Neuronal stem cell (in vitro differentiated cells): ENCODE measurements at regions not wholly inside any gene's neighbourhood (a gene's known extent, or its start where the extent isn't known, plus 50 kb on each side); places are given as distances from the start of the nearest gene placed in this dataset.

ENCODE experiments used
- DNase-seq: peaks from one replicate; pipeline ENCODE4 v3.0.0-alpha.2; 2013; ENCODE audit warnings: low spot score
- H2AFZ ChIP-seq: one replicate; pipeline ENCODE4 v1.6.1; 2013; ENCODE audit warnings: mild to moderate bottlenecking, low read length, inconsistent platforms
- H2AK5ac ChIP-seq: 2 replicates; pipeline ENCODE4 v1.6.1; 2013; ENCODE audit warnings: low read depth, mild to moderate bottlenecking, inconsistent platforms, low read length, moderate library complexity, mixed read lengths
- H2BK120ac ChIP-seq: 2 replicates; pipeline ENCODE4 v1.6.1; 2013; ENCODE audit warnings: low read depth, mild to moderate bottlenecking, inconsistent platforms, low read length, moderate library complexity, mixed read lengths
- H2BK12ac ChIP-seq: one replicate; pipeline ENCODE4 v1.6.1; 2013; ENCODE audit warnings: low read length, inconsistent platforms
- H2BK15ac ChIP-seq: 2 replicates; pipeline ENCODE4 v1.6.1; 2013; ENCODE audit warnings: mild to moderate bottlenecking, low read length, inconsistent platforms, mixed read lengths
- H2BK5ac ChIP-seq: one replicate; pipeline ENCODE4 v1.6.1; 2013; ENCODE audit warnings: inconsistent platforms, mild to moderate bottlenecking, low read length, moderate library complexity
- H3K14ac ChIP-seq: one replicate; pipeline ENCODE4 v1.6.1; 2013; ENCODE audit warnings: low read length, inconsistent platforms
- H3K18ac ChIP-seq: 2 replicates; pipeline ENCODE4 v1.6.1; 2013; ENCODE audit warnings: low read length, inconsistent platforms
- H3K23ac ChIP-seq: 2 replicates; pipeline ENCODE4 v1.6.1; 2013; ENCODE audit warnings: low read depth, mild to moderate bottlenecking, mixed read lengths, low read length, inconsistent platforms; ENCODE audit not compliant: poor library complexity
- H3K27ac ChIP-seq: replicated peaks from 3 replicates; pipeline ENCODE4 v1.5.1; 2013; ENCODE audit warnings: low read length, inconsistent platforms
- H3K27me3 ChIP-seq, 3 experiments: 2 replicates each; pipeline ENCODE4 v1.6.1; 2013; ENCODE audit warnings: low read length in 3 of 3, mild to moderate bottlenecking in 2 of 3, inconsistent platforms in 1 of 3, low read depth in 1 of 3, mixed read lengths in 1 of 3, moderate library complexity in 1 of 3; ENCODE audit not compliant: control insufficient read depth in 3 of 3, insufficient read depth in 3 of 3
- H3K36me3 ChIP-seq, 2 donors: replicated peaks in 1 of 2; 2 replicates each; pipeline ENCODE4 v1.6.1; 2013; ENCODE audit warnings: low read length in 2 of 2; ENCODE audit not compliant: control insufficient read depth in 2 of 2, insufficient read depth in 2 of 2
- H3K4ac ChIP-seq: 2 replicates; pipeline ENCODE4 v1.6.1; 2013; ENCODE audit warnings: inconsistent platforms, mild to moderate bottlenecking, low read length, moderate library complexity
- H3K4me1 ChIP-seq, 2 donors: 1 replicate in 1 of 2; 2 replicates in 1 of 2; pipeline ENCODE4 v1.6.1; 2013; ENCODE audit warnings: low read length in 2 of 2, low read depth in 1 of 2; ENCODE audit not compliant: control insufficient read depth in 2 of 2, insufficient read depth in 1 of 2
- H3K4me2 ChIP-seq: one replicate; pipeline ENCODE4 v1.6.1; 2013; ENCODE audit warnings: mild to moderate bottlenecking, low read length, inconsistent platforms; ENCODE audit not compliant: insufficient read depth, poor library complexity, severe bottlenecking
- H3K4me3 ChIP-seq, 2 donors: 2 replicates each; pipeline ENCODE4 v1.5.1; 2013; ENCODE audit warnings: low read length in 2 of 2, mild to moderate bottlenecking in 2 of 2, inconsistent platforms in 1 of 2, moderate library complexity in 1 of 2
- H3K79me1 ChIP-seq: one replicate; pipeline ENCODE4 v1.6.1; 2013; ENCODE audit warnings: low read depth, mild to moderate bottlenecking, inconsistent platforms, low read length, moderate library complexity
- H3K9ac ChIP-seq: one replicate; pipeline ENCODE4 v1.6.1; 2013; ENCODE audit warnings: mild to moderate bottlenecking, low read depth, low read length, inconsistent platforms; ENCODE audit not compliant: poor library complexity
- H3K9me3 ChIP-seq, 2 donors: replicated peaks in 1 of 2; 2 replicates each; pipeline versions ENCODE3 to v1.6.1; 2013; ENCODE audit warnings: low read length in 2 of 2, mild to moderate bottlenecking in 2 of 2, inconsistent platforms in 1 of 2, low read depth in 1 of 2, mixed read lengths in 1 of 2, moderate library complexity in 1 of 2; ENCODE audit not compliant: control insufficient read depth in 2 of 2, insufficient read depth in 1 of 2
- H4K8ac ChIP-seq: one replicate; pipeline ENCODE4 v1.6.1; 2013; ENCODE audit warnings: low read depth, mild to moderate bottlenecking, inconsistent platforms, low read length, moderate library complexity
- H4K91ac ChIP-seq: one replicate; pipeline ENCODE4 v1.6.1; 2013; ENCODE audit warnings: low read length, low read depth, mild to moderate bottlenecking, inconsistent platforms; ENCODE audit not compliant: poor library complexity
- WGBS, 2 donors: extraction: QIAGEN DNeasy Blood & Tissue Kit; methylation state at CpG; one replicate each; pipeline ENCODE4 v1.1.7; 2013; ENCODE audit warnings: missing lambda C conversion rate in 2 of 2, mixed read lengths in 1 of 2; ENCODE audit not compliant: insufficient read length in 2 of 2, insufficient replicate concordance in 1 of 2; ENCODE audit errors: extremely low coverage in 2 of 2; 5-methylcytosine and 5-hydroxymethylcytosine counted together

GRCh38 chr13:91216928-91217700 lies 130.4 kb upstream of the MIR17HG start:
- peak; percentile 91 for DNase-seq
- WGBS, 2 donors: no CpG with 5 or more reads among the region's 12 CpGs

GRCh38 chr13:91219201-91219600 lies 128.3 kb upstream of the MIR17HG start:
- Histone ChIP-seq H3K14ac (no peak overlapping the region), H3K27ac (no peak overlapping the region), H3K79me1 (no peaks in the 10 kb centered on the region), H4K8ac (no peak overlapping the region), H3K23ac (no peak overlapping the region), H3K4ac (no peak overlapping the region), H2BK12ac (no peak overlapping the region), H3K4me1 (peaks cover 2 to 19% of the 10 kb centered on the region in 2 donors), H2BK120ac (no peak overlapping the region), H2AFZ (no peak overlapping the region), H2BK5ac (no peak overlapping the region), H3K36me3 (no peaks in the 10 kb centered on the region), H3K27me3 (no peaks in the 10 kb centered on the region), H2BK15ac (no peak overlapping the region), H3K9me3 (peaks cover 0 to 10% of the 10 kb centered on the region in 2 donors), H2AK5ac (no peak overlapping the region), H3K4me2 (no peak overlapping the region), H4K91ac (no peak overlapping the region), H3K4me3 (no peak overlapping the region), H3K9ac (no peak overlapping the region), H3K18ac (no peak overlapping the region)
- no CpG with 5 or more reads among the region's 1 CpG for WGBS, 2 donors
- no peak for DNase-seq

More at GRCh38 chr13:91216928-91217700, 130.4 kb upstream of the MIR17HG start:
- Histone ChIP-seq H3K4me3 (peak overlapping the region in 1 of 2 donors; percentile 6), H4K8ac (no peak overlapping the region), H3K18ac (no peak overlapping the region), H3K27me3 (no peaks in the 10 kb centered on the region), H2BK15ac (no peak overlapping the region), H2BK5ac (no peak overlapping the region), H3K23ac (no peak overlapping the region), H3K36me3 (peaks cover 0 to 2% of the 10 kb centered on the region in 2 donors), H2BK12ac (no peak overlapping the region), H2AFZ (peak overlapping the region; percentile 24), H3K4ac (no peak overlapping the region), H3K4me2 (peak overlapping the region; percentile 11), H2AK5ac (no peak overlapping the region), H4K91ac (no peak overlapping the region), H3K9me3 (peaks cover 0 to 6% of the 10 kb centered on the region in 2 donors), H3K27ac (peak overlapping the region; percentile 74), H3K4me1 (peaks cover 2 to 19% of the 10 kb centered on the region in 2 donors), H3K79me1 (no peaks in the 10 kb centered on the region), H2BK120ac (no peak overlapping the region), H3K14ac (no peak overlapping the region), H3K9ac (no peak overlapping the region)

- Histone ChIP-seq H3K9me3 (peaks cover 0 to 9% of the 10 kb centered on the region in 2 donors), H2BK5ac (no peak overlapping the region), H3K4me2 (no peak overlapping the region), H3K23ac (no peak overlapping the region), H3K18ac (no peak overlapping the region), H3K14ac (no peak overlapping the region), H4K8ac (no peak overlapping the region), H3K4me1 (peaks cover 2 to 19% of the 10 kb centered on the region in 2 donors), H3K79me1 (no peaks in the 10 kb centered on the region), H2AFZ (no peak overlapping the region), H4K91ac (no peak overlapping the region), H3K27me3 (no peaks in the 10 kb centered on the region), H3K27ac (no peak overlapping the region), H3K36me3 (no peaks in the 10 kb centered on the region), H2BK12ac (no peak overlapping the region), H3K4me3 (no peak overlapping the region), H2BK15ac (no peak overlapping the region), H3K9ac (no peak overlapping the region), H2AK5ac (no peak overlapping the region), H3K4ac (no peak overlapping the region), H2BK120ac (no peak overlapping the region)
- DNase-seq: no peak
- WGBS, 2 donors: no CpG with 5 or more reads among the region's 1 CpG
Measured at GRCh38 chr13:91220872-91221271, 126.6 kb upstream of the MIR17HG start.

- no CpG with 5 or more reads among the region's 1 CpG for WGBS, 2 donors
- Histone ChIP-seq H3K4ac (no peak overlapping the region), H2AFZ (no peak overlapping the region), H3K23ac (no peak overlapping the region), H3K4me2 (no peak overlapping the region), H3K18ac (no peak overlapping the region), H3K27me3 (no peaks in the 10 kb centered on the region), H2BK120ac (no peak overlapping the region), H3K36me3 (no peaks in the 10 kb centered on the region), H2AK5ac (no peak overlapping the region), H3K27ac (no peak overlapping the region), H3K9me3 (peaks cover 0 to 6% of the 10 kb centered on the region in 2 donors), H3K14ac (no peak overlapping the region), H2BK5ac (no peak overlapping the region), H3K9ac (no peak overlapping the region), H2BK15ac (no peak overlapping the region), H4K8ac (no peak overlapping the region), H3K4me1 (peaks cover 0 to 6% of the 10 kb centered on the region in 2 donors), H3K79me1 (no peaks in the 10 kb centered on the region), H2BK12ac (no peak overlapping the region), H3K4me3 (no peak overlapping the region), H4K91ac (no peak overlapping the region)
- DNase-seq: no peak
Measured at GRCh38 chr13:91228108-91228507, 119.4 kb upstream of the MIR17HG start.
